DOHH2 (cell line): ENCODE measurements at regions not wholly inside any gene's neighbourhood (a gene's known extent, or its start where the extent isn't known, plus 50 kb on each side); places are given as distances from the start of the nearest gene placed in this dataset.

Experiments used
- H3F3A ChIP-seq: fragments of 200-600 bp; sonication (generic), shearing (Covaris generic); 2 replicates; pipeline ENCODE4 v1.6.0; 2016; ENCODE audit warnings: antibody characterized with exemption, mild to moderate bottlenecking; ENCODE audit not compliant: control insufficient read depth, insufficient read depth
- H3K27ac ChIP-seq: fragments of 200-600 bp; sonication (generic); 2 replicates; pipeline ENCODE4 v1.5.1; 2014; ENCODE audit warnings: low read depth, mild to moderate bottlenecking, low read length, moderate library complexity
- H3K27me3 ChIP-seq: fragments of 200-600 bp; sonication (generic); 2 replicates; pipeline ENCODE4 v1.6.1; 2014; ENCODE audit warnings: mild to moderate bottlenecking, low read length, mixed read lengths; ENCODE audit not compliant: control insufficient read depth
- H3K36me3 ChIP-seq: fragments of 200-600 bp; sonication (generic); 2 replicates; pipeline ENCODE4 v1.6.1; 2014; ENCODE audit warnings: mild to moderate bottlenecking, low read length, moderate library complexity, mixed read lengths; ENCODE audit not compliant: control insufficient read depth
- H3K4me1 ChIP-seq: fragments of 200-600 bp; sonication (generic); 2 replicates; pipeline ENCODE4 v1.6.1; 2014; ENCODE audit warnings: mild to moderate bottlenecking, low read length, mixed read lengths; ENCODE audit not compliant: control insufficient read depth
- H3K4me2 ChIP-seq: fragments of 200-600 bp; sonication (generic); 2 replicates; pipeline ENCODE4 v1.6.0; 2014; ENCODE audit warnings: mild to moderate bottlenecking, low read length, moderate library complexity
- H3K4me3 ChIP-seq: fragments of 200-600 bp; sonication (generic); 2 replicates; pipeline ENCODE4 v1.5.1; 2014; ENCODE audit warnings: mild to moderate bottlenecking, low read length, mixed read lengths
- H3K79me2 ChIP-seq: fragments of 200-600 bp; sonication (generic); 2 replicates; pipeline ENCODE4 v1.6.1; 2014; ENCODE audit warnings: mild to moderate bottlenecking, low read length, mixed read lengths; ENCODE audit not compliant: control insufficient read depth
- H3K9me2 ChIP-seq: fragments of 200-600 bp; sonication (generic); replicated peaks from 2 replicates; pipeline ENCODE4 v1.6.1; 2014; ENCODE audit warnings: mild to moderate bottlenecking, low read length, mixed read lengths; ENCODE audit not compliant: control insufficient read depth
- H3K9me3 ChIP-seq: fragments of 200-600 bp; sonication (generic); 2 replicates; pipeline ENCODE4 v1.6.1; 2014; ENCODE audit warnings: antibody characterized with exemption, low read length, mixed read lengths; ENCODE audit not compliant: control insufficient read depth, insufficient read depth
- H4K20me1 ChIP-seq: fragments of 200-600 bp; sonication (generic); 2 replicates; pipeline ENCODE4 v1.6.0; 2014; ENCODE audit warnings: low read depth, mild to moderate bottlenecking, antibody characterized with exemption, low read length, moderate library complexity; ENCODE audit not compliant: control insufficient read depth, insufficient read depth
- CTCF ChIP-seq: fragments of 200-600 bp; sonication (generic); IDR thresholded peaks from one replicate; pipeline ENCODE4 v1.5.1; 2014; ENCODE audit warnings: antibody characterized with exemption, mild to moderate bottlenecking, low read depth, low read length; ENCODE audit not compliant: poor library complexity, severe bottlenecking
- EZH2phosphoT487 ChIP-seq: fragments of 200-600 bp; sonication (generic); IDR thresholded peaks from 2 replicates; pipeline ENCODE4 v1.6.1; 2017; ENCODE audit warnings: borderline replicate concordance, mild to moderate bottlenecking, antibody characterized with exemption, low read length, moderate library complexity, mixed read lengths

- no peaks in the 10 kb centered on the region for H4K20me1 ChIP-seq
- TF ChIP-seq CTCF (no peak), EZH2phosphoT487 (no peak)
- no peaks in the 10 kb centered on the region for H3K9me2 ChIP-seq
- H3K4me2 ChIP-seq, result no peak overlapping the region
- H3K36me3 ChIP-seq, result no peaks in the 10 kb centered on the region
- no peaks in the 10 kb centered on the region for H3K4me1 ChIP-seq
- H3K27ac ChIP-seq, result no peak overlapping the region
- no peaks in the 10 kb centered on the region for H3K9me3 ChIP-seq
- H3K27me3 ChIP-seq, result 0 out of 2 replicates have a peak, but pooled peaks cover 2% of the 10 kb centered on the region
- no peak overlapping the region for H3K4me3 ChIP-seq
- no peaks in the 10 kb centered on the region for H3F3A ChIP-seq
- H3K79me2 ChIP-seq, result no peaks in the 10 kb centered on the region
Observed at GRCh38 chr12:24398605-24399004, 449.1 kb upstream of the SOX5 start.

- Histone ChIP-seq H3K9me3 (no peaks in the 10 kb centered on the region), H3K27ac (no peak overlapping the region), H3K27me3 (no peaks in the 10 kb centered on the region), H3K79me2 (no peaks in the 10 kb centered on the region), H3K4me3 (no peak overlapping the region), H3K36me3 (no peaks in the 10 kb centered on the region), H4K20me1 (no peaks in the 10 kb centered on the region), H3K4me1 (no peaks in the 10 kb centered on the region), H3K4me2 (no peak overlapping the region), H3K9me2 (no peaks in the 10 kb centered on the region), H3F3A (no peaks in the 10 kb centered on the region)
- TF ChIP-seq EZH2phosphoT487 (no peak), CTCF (no peak)
Observed at GRCh38 chr12:24396224-24396623, 446.8 kb upstream of the SOX5 start.

- H4K20me1 ChIP-seq, result no peaks in the 10 kb centered on the region
- no peaks in the 10 kb centered on the region for H3K4me1 ChIP-seq
- H3K79me2 ChIP-seq, result no peaks in the 10 kb centered on the region
- no peak overlapping the region for H3K27ac ChIP-seq
- no peaks in the 10 kb centered on the region for H3K9me2 ChIP-seq
- H3K36me3 ChIP-seq, result no peaks in the 10 kb centered on the region
- no peak for TF ChIP-seq EZH2phosphoT487
- TF ChIP-seq CTCF, result no peak
- no peaks in the 10 kb centered on the region for H3K27me3 ChIP-seq
- H3K4me2 ChIP-seq, result no peak overlapping the region
- no peaks in the 10 kb centered on the region for H3K9me3 ChIP-seq
- H3F3A ChIP-seq, result no peaks in the 10 kb centered on the region
- H3K4me3 ChIP-seq, result no peak overlapping the region
Observed at GRCh38 chr12:24394246-24394645, 444.8 kb upstream of the SOX5 start.

GRCh38 chr12:24393071-24393470 is 443.6 kb upstream of the SOX5 start:
- Histone ChIP-seq H3K9me3 (no peaks in the 10 kb centered on the region), H3K9me2 (no peaks in the 10 kb centered on the region), H3K27me3 (no peaks in the 10 kb centered on the region), H3K79me2 (no peaks in the 10 kb centered on the region), H4K20me1 (no peaks in the 10 kb centered on the region), H3F3A (no peaks in the 10 kb centered on the region), H3K4me1 (no peaks in the 10 kb centered on the region), H3K36me3 (no peaks in the 10 kb centered on the region), H3K4me3 (no peak overlapping the region), H3K27ac (no peak overlapping the region), H3K4me2 (no peak overlapping the region)
- TF ChIP-seq CTCF (no peak), EZH2phosphoT487 (no peak)
